ENCODE measurements at regions not wholly inside any gene's neighbourhood (a gene's known extent, or its start where the extent isn't known, plus 50 kb on each side); places are given as distances from the start of the nearest gene placed in this dataset.

GRCh38 chr2:150767991-150768746 lies 280.7 kb upstream of the RND3 start (continued):
- no peak for TF ChIP-seq REST (IDR thresholded peaks at IDR 0.05; ENCODE audit: unreplicated experiment)
- TF ChIP-seq ZNF114 (CRISPR knock-in tag; IDR thresholded peaks at IDR 0.05) = no peak
- TF ChIP-seq POLR2AphosphoS5 (IDR thresholded peaks at IDR 0.05; ENCODE audit: low read depth) = no peak
- no peak for TF ChIP-seq NANOG (IDR thresholded peaks at IDR 0.05; ENCODE audit: borderline replicate concordance)

GRCh38 chr2:150762571-150762970 lies 275.1 kb upstream of the RND3 start:
- Histone ChIP-seq H3K4me3 (no peak overlapping the region), H2AFZ (no peak overlapping the region), H3K36me3 (ENCODE audit: insufficient read depth) (no peaks in the 10 kb centered on the region), H3K79me2 (replicated peaks; ENCODE audit: insufficient read depth) (no peaks in the 10 kb centered on the region), H3K4me1 (ENCODE audit: insufficient read depth) (peaks cover 4% of the 10 kb centered on the region), H3K4me2 (no peak overlapping the region), H3K27me3 (ENCODE audit: insufficient read depth) (no peaks in the 10 kb centered on the region), H3K9me2 (ENCODE audit: insufficient read depth) (peaks cover 26% of the 10 kb centered on the region), H4K20me1 (replicated peaks; ENCODE audit: insufficient read depth) (no peaks in the 10 kb centered on the region), H3F3A (replicated peaks; ENCODE audit: low read depth) (no peaks in the 10 kb centered on the region), H3K27ac (ENCODE audit: low read depth) (no peak overlapping the region)
- ATAC-seq (no peak), DNase-seq (ENCODE audit: low spot score) (no peak)
- peaks cover 12% of the 10 kb centered on the region for H3K4me1 Mint-ChIP-seq
- peaks cover 11% of the 10 kb centered on the region; the same call in 2 of the 3 replicates for H3K9me3 Mint-ChIP-seq
- H3K4me3 Mint-ChIP-seq = no peak overlapping the region
- H3K36me3 Mint-ChIP-seq (ENCODE audit: low read depth) = peaks cover 19% of the 10 kb centered on the region; the same call in 2 of the 3 replicates
- H3K27ac Mint-ChIP-seq = no peak overlapping the region
- H3K27me3 Mint-ChIP-seq (ENCODE audit: insufficient read depth, low read depth, poor library complexity) = no peaks in the 10 kb centered on the region
- TF ChIP-seq ZNF114 (CRISPR knock-in tag; IDR thresholded peaks at IDR 0.05) (no peak), CTCF (conservative IDR thresholded peaks at IDR 0.05; ENCODE audit: low read depth in 2 of 2) (no peak), REST (IDR thresholded peaks at IDR 0.05; ENCODE audit: unreplicated experiment) (no peak), EZH2 (IDR thresholded peaks at IDR 0.05; ENCODE audit: low read depth, unreplicated experiment) (no peak), JUNB (IDR thresholded peaks at IDR 0.05; ENCODE audit: unreplicated experiment) (no peak), POLR2AphosphoS5 (IDR thresholded peaks at IDR 0.05; ENCODE audit: low read depth) (no peak), EZH2phosphoT487 (IDR thresholded peaks at IDR 0.05; ENCODE audit: unreplicated experiment) (no peak), ETS1 (IDR thresholded peaks at IDR 0.05) (no peak), ZNF331 (CRISPR knock-in tag; IDR thresholded peaks at IDR 0.05; ENCODE audit: low read depth) (no peak), CREB1 (CRISPR knock-in tag; IDR thresholded peaks at IDR 0.05; ENCODE audit: low read depth) (no peak), STAT1 (IDR thresholded peaks at IDR 0.05; ENCODE audit: unreplicated experiment) (no peak), NANOG (IDR thresholded peaks at IDR 0.05; ENCODE audit: borderline replicate concordance) (no peak)

Measured in GM23338 (cell line).